GF-D8 (cell line): ENCODE measurements at regions not wholly inside any gene's neighbourhood (a gene's known extent, or its start where the extent isn't known, plus 50 kb on each side); places are given as distances from the start of the nearest gene placed in this dataset.
"Not testable (repeated sequence)": the region's sequence is repeated elsewhere in the genome, so short reads cannot be mapped to it uniquely, and the experiment has no call there.

ENCODE experiments used
- DNase-seq: peaks from one replicate; lab custom pipeline; 2025; lab: John Stamatoyannopoulos, UW

- DNase-seq: no peak
Observed at GRCh38 chr6:71053475-71053874, 96.6 kb upstream of the B3GAT2 start.

- DNase-seq: no peak
Observed at GRCh38 chr6:71056656-71057055, 99.8 kb upstream of the B3GAT2 start.

GRCh38 chr6:71066153-71066552, 109.3 kb upstream of the B3GAT2 start:
- no peak for DNase-seq

GRCh38 chr6:71067816-71068215, 111.0 kb upstream of the B3GAT2 start:
- DNase-seq: no peak

- DNase-seq: no peak
Observed at GRCh38 chr6:71072508-71072907, 115.6 kb upstream of the B3GAT2 start.

- DNase-seq: no peak
Observed at GRCh38 chr6:71077655-71078054, 120.8 kb upstream of the B3GAT2 start.

GRCh38 chr6:71079677-71080076, 122.8 kb upstream of the B3GAT2 start:
- DNase-seq: no peak

GRCh38 chr6:71080133-71080532, 123.3 kb upstream of the B3GAT2 start:
- DNase-seq: no peak

GRCh38 chr6:71080826-71081225, 124.0 kb upstream of the B3GAT2 start:
- no peak for DNase-seq

GRCh38 chr6:71082033-71082650, 125.3 kb upstream of the B3GAT2 start:
- no peak for DNase-seq

GRCh38 chr6:71083308-71083820, 126.5 kb upstream of the B3GAT2 start:
- DNase-seq: no peak

- DNase-seq: no peak
Observed at GRCh38 chr6:71088166-71088565, 131.3 kb upstream of the B3GAT2 start.

- no peak for DNase-seq
Observed at GRCh38 chr6:71090217-71090616, 133.4 kb upstream of the B3GAT2 start.

GRCh38 chr6:71091167-71091566, 134.3 kb upstream of the B3GAT2 start:
- no peak for DNase-seq

- no peak for DNase-seq
Observed at GRCh38 chr6:71091956-71092355, 135.1 kb upstream of the B3GAT2 start.

- not testable (repeated sequence) for DNase-seq
Observed at GRCh38 chr6:71097264-71097663, 140.4 kb upstream of the B3GAT2 start.

GRCh38 chr6:71099649-71100048, 142.8 kb upstream of the B3GAT2 start:
- DNase-seq: no peak

- DNase-seq: no peak
Observed at GRCh38 chr6:71103130-71103529, 146.3 kb upstream of the B3GAT2 start.

- DNase-seq: no peak
Observed at GRCh38 chr6:71103641-71104040, 146.8 kb upstream of the B3GAT2 start.

- no peak for DNase-seq
Observed at GRCh38 chr6:71106276-71106675, 149.4 kb upstream of the B3GAT2 start.

- DNase-seq: no peak
Observed at GRCh38 chr6:71107911-71108420, 151.1 kb upstream of the B3GAT2 start.

- no peak for DNase-seq
Observed at GRCh38 chr6:71114544-71114943, 157.7 kb upstream of the B3GAT2 start.

- no peak for DNase-seq
Observed at GRCh38 chr6:71114986-71115385, 158.1 kb upstream of the B3GAT2 start.

GRCh38 chr6:71119560-71119959, 162.7 kb upstream of the B3GAT2 start:
- no peak for DNase-seq
